Neural progenitor cell (in vitro differentiated cells): ENCODE measurements at regions not wholly inside any gene's neighbourhood (a gene's known extent, or its start where the extent isn't known, plus 50 kb on each side); places are given as distances from the start of the nearest gene placed in this dataset.

Experiments used
- DNase-seq: peaks from one replicate; pipeline ENCODE4 v3.0.0-alpha.2; 2016; ENCODE audit warnings: low spot score
- H2AFZ ChIP-seq: fragments of 200-600 bp; sonication (generic); replicated peaks from 2 replicates; pipeline ENCODE4 v1.6.1; 2016; ENCODE audit warnings: antibody characterized with exemption
- H3F3A ChIP-seq: fragments of 200-600 bp; sonication (generic); 2 replicates; pipeline ENCODE4 v1.6.1; 2016; ENCODE audit warnings: antibody characterized with exemption, low read depth
- H3K27ac ChIP-seq: fragments of 200-600 bp; sonication (generic); 2 replicates; pipeline ENCODE4 v1.5.1; 2016; ENCODE audit warnings: mild to moderate bottlenecking
- H3K27me3 ChIP-seq: fragments of 200-600 bp; sonication (generic); 2 replicates; pipeline ENCODE4 v1.6.1; 2016; ENCODE audit warnings: mild to moderate bottlenecking, moderate library complexity
- H3K36me3 ChIP-seq: fragments of 200-600 bp; sonication (generic); 2 replicates; pipeline ENCODE4 v1.5.1; 2016
- H3K4me1 ChIP-seq: fragments of 200-600 bp; sonication (generic); 2 replicates; pipeline ENCODE4 v1.6.1; 2016; ENCODE audit warnings: mixed run types
- H3K4me2 ChIP-seq: fragments of 200-600 bp; sonication (generic); 2 replicates; pipeline ENCODE4 v1.6.1; 2016
- H3K4me3 ChIP-seq: fragments of 200-600 bp; sonication (generic); 2 replicates; pipeline ENCODE4 v1.5.1; 2016
- H3K79me2 ChIP-seq: fragments of 200-600 bp; sonication (generic); 2 replicates; pipeline ENCODE4 v1.6.1; 2016; ENCODE audit warnings: low read depth
- H3K9ac ChIP-seq: fragments of 200-600 bp; sonication (generic); 2 replicates; pipeline ENCODE4 v1.6.1; 2016
- H3K9me3 ChIP-seq: fragments of 200-600 bp; sonication (generic); 2 replicates; pipeline ENCODE4 v1.5.1; 2016; ENCODE audit warnings: low read depth
- H4K20me1 ChIP-seq: fragments of 200-600 bp; sonication (generic); 2 replicates; pipeline ENCODE4 v1.6.1; 2016; ENCODE audit warnings: low read depth
- H3K27ac Mint-ChIP-seq: 3 replicates; pipeline ENCODE4 v1.8.0; 2021; ENCODE audit warnings: mixed read lengths
- H3K27me3 Mint-ChIP-seq: 2 replicates; pipeline ENCODE4 v1.8.0; 2022; ENCODE audit warnings: low read depth, mild to moderate bottlenecking, inconsistent platforms, moderate library complexity, mixed read lengths; ENCODE audit not compliant: insufficient read depth
- H3K36me3 Mint-ChIP-seq: 3 replicates; pipeline ENCODE4 v1.8.0; 2021; ENCODE audit warnings: mixed read lengths
- H3K4me1 Mint-ChIP-seq: 3 replicates; pipeline ENCODE4 v1.8.0; 2021; ENCODE audit warnings: mixed read lengths
- H3K4me3 Mint-ChIP-seq: 3 replicates; pipeline ENCODE4 v1.8.0; 2021; ENCODE audit warnings: mild to moderate bottlenecking, moderate library complexity, mixed read lengths
- H3K9me3 Mint-ChIP-seq: 3 replicates; pipeline ENCODE4 v1.8.0; 2020; ENCODE audit warnings: mixed read lengths
- EZH2 ChIP-seq: fragments of 200-600 bp; sonication (generic); IDR thresholded peaks from 2 replicates; pipeline ENCODE4 v1.6.1; 2017; ENCODE audit warnings: antibody characterized with exemption, mild to moderate bottlenecking, moderate library complexity
- EZH2phosphoT487 ChIP-seq: fragments of 200-600 bp; sonication (generic); IDR thresholded peaks from 2 replicates; pipeline ENCODE4 v1.6.1; 2017; ENCODE audit warnings: antibody characterized with exemption
- TF ChIP-seq, protein P1 (sequence below): fragments of 200-600 bp; sonication (generic); IDR thresholded peaks from 2 replicates; pipeline ENCODE4 v1.5.1; 2017; ENCODE audit warnings: antibody characterized with exemption, mild to moderate bottlenecking

GRCh38 chr1:168960114-168960513, 146.4 kb upstream of the ATP1B1 start:
- Mint-ChIP-seq H3K36me3 (no peaks in the 10 kb centered on the region), H3K27me3 (no peaks in the 10 kb centered on the region), H3K4me1 (no peaks in the 10 kb centered on the region), H3K27ac (no peak overlapping the region), H3K4me3 (no peak overlapping the region), H3K9me3 (no peaks in the 10 kb centered on the region)
- H3K36me3 ChIP-seq, result no peaks in the 10 kb centered on the region
- H4K20me1 ChIP-seq, result no peaks in the 10 kb centered on the region
- no peak overlapping the region for H2AFZ ChIP-seq
- H3K9me3 ChIP-seq, result no peaks in the 10 kb centered on the region
- DNase-seq, result no peak
- no peak overlapping the region for H3K27ac ChIP-seq
- TF ChIP-seq EZH2phosphoT487, result no peak
- TF ChIP-seq, protein P1, sequence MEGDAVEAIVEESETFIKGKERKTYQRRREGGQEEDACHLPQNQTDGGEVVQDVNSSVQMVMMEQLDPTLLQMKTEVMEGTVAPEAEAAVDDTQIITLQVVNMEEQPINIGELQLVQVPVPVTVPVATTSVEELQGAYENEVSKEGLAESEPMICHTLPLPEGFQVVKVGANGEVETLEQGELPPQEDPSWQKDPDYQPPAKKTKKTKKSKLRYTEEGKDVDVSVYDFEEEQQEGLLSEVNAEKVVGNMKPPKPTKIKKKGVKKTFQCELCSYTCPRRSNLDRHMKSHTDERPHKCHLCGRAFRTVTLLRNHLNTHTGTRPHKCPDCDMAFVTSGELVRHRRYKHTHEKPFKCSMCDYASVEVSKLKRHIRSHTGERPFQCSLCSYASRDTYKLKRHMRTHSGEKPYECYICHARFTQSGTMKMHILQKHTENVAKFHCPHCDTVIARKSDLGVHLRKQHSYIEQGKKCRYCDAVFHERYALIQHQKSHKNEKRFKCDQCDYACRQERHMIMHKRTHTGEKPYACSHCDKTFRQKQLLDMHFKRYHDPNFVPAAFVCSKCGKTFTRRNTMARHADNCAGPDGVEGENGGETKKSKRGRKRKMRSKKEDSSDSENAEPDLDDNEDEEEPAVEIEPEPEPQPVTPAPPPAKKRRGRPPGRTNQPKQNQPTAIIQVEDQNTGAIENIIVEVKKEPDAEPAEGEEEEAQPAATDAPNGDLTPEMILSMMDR, result no peak
- TF ChIP-seq EZH2, result no peak
- no peaks in the 10 kb centered on the region for H3K27me3 ChIP-seq
- no peak overlapping the region for H3K9ac ChIP-seq
- H3K4me1 ChIP-seq, result no peaks in the 10 kb centered on the region
- no peak overlapping the region for H3K4me2 ChIP-seq
- no peak overlapping the region for H3K4me3 ChIP-seq
- H3F3A ChIP-seq, result no peaks in the 10 kb centered on the region
- no peaks in the 10 kb centered on the region for H3K79me2 ChIP-seq

- H3K4me3 Mint-ChIP-seq, result no peak overlapping the region
- H3K9me3 Mint-ChIP-seq, result no peaks in the 10 kb centered on the region
- DNase-seq, result no peak
- no peaks in the 10 kb centered on the region for H3K36me3 Mint-ChIP-seq
- Histone ChIP-seq H3K27ac (no peak overlapping the region), H4K20me1 (no peaks in the 10 kb centered on the region), H3K4me2 (no peak overlapping the region), H3K79me2 (no peaks in the 10 kb centered on the region), H3K27me3 (no peaks in the 10 kb centered on the region), H3K9ac (no peak overlapping the region), H3K9me3 (no peaks in the 10 kb centered on the region), H3F3A (no peaks in the 10 kb centered on the region), H3K4me3 (no peak overlapping the region), H3K4me1 (no peaks in the 10 kb centered on the region), H3K36me3 (no peaks in the 10 kb centered on the region), H2AFZ (no peak overlapping the region)
- H3K27me3 Mint-ChIP-seq, result no peaks in the 10 kb centered on the region
- H3K27ac Mint-ChIP-seq, result no peak overlapping the region
- no peaks in the 10 kb centered on the region for H3K4me1 Mint-ChIP-seq
- TF ChIP-seq, protein P1, result no peak
- TF ChIP-seq EZH2phosphoT487 (no peak), EZH2 (no peak)
Observed at GRCh38 chr1:168960595-168960994, 145.9 kb upstream of the ATP1B1 start.

DNA sequence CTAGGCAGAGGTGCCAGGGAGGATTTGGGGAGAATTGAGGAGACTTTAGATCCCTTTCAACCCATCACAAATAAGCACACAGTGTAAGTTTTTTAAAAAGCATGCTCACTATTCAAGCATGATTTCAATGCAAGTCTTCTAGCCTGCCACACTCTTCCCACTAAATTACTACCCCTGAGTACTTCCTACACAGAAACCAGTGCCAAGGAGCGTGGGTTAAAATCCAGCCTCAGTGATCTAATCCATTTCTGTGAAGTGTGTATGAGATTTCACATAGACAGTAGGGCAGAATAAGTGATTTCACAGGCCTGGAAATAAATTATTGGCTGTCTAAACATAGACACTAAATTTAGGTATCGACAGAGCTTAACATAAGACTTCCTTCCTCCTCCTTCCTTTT, 142.9 kb upstream of the ATP1B1 start:
- no peaks in the 10 kb centered on the region for H3K27me3 ChIP-seq
- H3K4me1 ChIP-seq, result no peaks in the 10 kb centered on the region
- Mint-ChIP-seq H3K27ac (no peak overlapping the region), H3K27me3 (no peaks in the 10 kb centered on the region), H3K4me1 (no peaks in the 10 kb centered on the region), H3K36me3 (no peaks in the 10 kb centered on the region), H3K4me3 (no peak overlapping the region), H3K9me3 (no peaks in the 10 kb centered on the region)
- no peak overlapping the region for H3K27ac ChIP-seq
- peak overlapping the region; percentile 50 for H2AFZ ChIP-seq
- H3K36me3 ChIP-seq, result no peaks in the 10 kb centered on the region
- TF ChIP-seq EZH2phosphoT487 (no peak), EZH2 (no peak)
- TF ChIP-seq, protein P1, result no peak
- H3K9ac ChIP-seq, result no peak overlapping the region
- H3K4me2 ChIP-seq, result no peak overlapping the region
- H3K79me2 ChIP-seq, result no peaks in the 10 kb centered on the region
- DNase-seq, result no peak
- no peaks in the 10 kb centered on the region for H3F3A ChIP-seq
- H4K20me1 ChIP-seq, result no peaks in the 10 kb centered on the region
- no peak overlapping the region for H3K4me3 ChIP-seq
- no peaks in the 10 kb centered on the region for H3K9me3 ChIP-seq

GRCh38 chr1:168964478-168964877, 142.0 kb upstream of the ATP1B1 start:
- Histone ChIP-seq H3K4me1 (no peaks in the 10 kb centered on the region), H3K4me2 (no peak overlapping the region), H3K9ac (no peak overlapping the region), H3K27ac (no peak overlapping the region), H3K36me3 (no peaks in the 10 kb centered on the region), H3F3A (no peaks in the 10 kb centered on the region), H3K27me3 (no peaks in the 10 kb centered on the region), H3K79me2 (no peaks in the 10 kb centered on the region), H4K20me1 (no peaks in the 10 kb centered on the region), H3K9me3 (no peaks in the 10 kb centered on the region), H2AFZ (peak overlapping the region; percentile 50), H3K4me3 (no peak overlapping the region)
- Mint-ChIP-seq H3K27ac (no peak overlapping the region), H3K4me1 (no peaks in the 10 kb centered on the region), H3K36me3 (no peaks in the 10 kb centered on the region), H3K9me3 (no peaks in the 10 kb centered on the region), H3K27me3 (no peaks in the 10 kb centered on the region), H3K4me3 (no peak overlapping the region)
- TF ChIP-seq EZH2 (no peak), EZH2phosphoT487 (no peak)
- TF ChIP-seq, protein P1, result no peak
- no peak for DNase-seq
